SK-N-SH (cell line): ENCODE measurements at regions not wholly inside any gene's neighbourhood (a gene's known extent, or its start where the extent isn't known, plus 50 kb on each side); places are given as distances from the start of the nearest gene placed in this dataset.

Source experiments
- CTCF ChIA-PET: fragments of 300-600, 350-600 bp; formaldehyde crosslinking; extraction: SDS; loops from one replicate; lab custom pipeline; 2021; lab: Yijun Ruan, JAX
- POLR2A ChIA-PET: fragments of 350-600 bp; sonication (Branson Sonifier 250); formaldehyde crosslinking; extraction: SDS; loops from one replicate; lab custom pipeline; 2020; ENCODE audit warnings: antibody characterized with exemption, inconsistent platforms; lab: Yijun Ruan, JAX
- DNase-seq: peaks from one replicate; pipeline ENCODE4 v3.0.0; 2012
- H2AFZ ChIP-seq: fragments of 200-600 bp; sonication (generic); 2 replicates; pipeline ENCODE4 v1.8.1; 2016; ENCODE audit warnings: antibody characterized with exemption, mild to moderate bottlenecking, low read depth
- H3F3A ChIP-seq: fragments of 200-600 bp; sonication (generic); replicated peaks from 2 replicates; pipeline ENCODE3; 2016; ENCODE audit warnings: antibody characterized with exemption, mild to moderate bottlenecking; ENCODE audit not compliant: insufficient read depth
- H3K27ac ChIP-seq, 2 experiments: fragments of 200-500 bp in 1 of 2; fragments of 200-600 bp in 1 of 2; sonication (Bioruptor generic) in 1 of 2; sonication (generic), shearing (Covaris generic) in 1 of 2; 2 replicates each; pipeline versions ENCODE4 v1.5.1 to v1.6.1; 2014 to 2016; ENCODE audit warnings: low read depth in 2 of 2, inconsistent platforms in 1 of 2, low read length in 1 of 2, mild to moderate bottlenecking in 1 of 2, mixed read lengths in 1 of 2
- H3K27me3 ChIP-seq: fragments of 200-600 bp; sonication (generic), shearing (Covaris generic); 2 replicates; pipeline ENCODE4 v1.6.1; 2016; ENCODE audit warnings: mixed run types; ENCODE audit not compliant: insufficient read depth
- H3K36me3 ChIP-seq, 2 experiments: fragments of 200-500 bp in 1 of 2; fragments of 200-600 bp in 1 of 2; sonication (Bioruptor generic) in 1 of 2; sonication (generic) in 1 of 2; replicated peaks in 1 of 2; 2 replicates each; pipeline versions ENCODE3 to v1.5.1; 2014 to 2016; ENCODE audit warnings: low read length in 1 of 2, mild to moderate bottlenecking in 1 of 2; ENCODE audit not compliant: insufficient read depth in 2 of 2, control insufficient read depth in 1 of 2
- H3K4me1 ChIP-seq, 2 experiments: fragments of 200-500 bp in 1 of 2; fragments of 200-600 bp in 1 of 2; sonication (Bioruptor generic) in 1 of 2; sonication (generic), shearing (Covaris generic) in 1 of 2; 2 replicates each; pipeline versions ENCODE4 v1.5.1 to v1.6.1; 2014 to 2016; ENCODE audit warnings: low read depth in 1 of 2, low read length in 1 of 2, mixed run types in 1 of 2; ENCODE audit not compliant: insufficient read depth in 2 of 2, control insufficient read depth in 1 of 2
- H3K4me2 ChIP-seq: fragments of 200-600 bp; sonication (generic), shearing (Covaris generic); 2 replicates; pipeline ENCODE4 v1.6.1; 2017; ENCODE audit warnings: mixed run types
- H3K4me3 ChIP-seq, 2 experiments: fragments of 200-500 bp in 1 of 2; fragments of 200-600 bp in 1 of 2; sonication (Bioruptor generic) in 1 of 2; sonication (generic), shearing (Covaris generic) in 1 of 2; 2 replicates each; pipeline versions ENCODE4 v1.5.1 to v1.8.1; 2014 to 2016; ENCODE audit warnings: low read depth in 2 of 2, inconsistent platforms in 1 of 2, low read length in 1 of 2, mild to moderate bottlenecking in 1 of 2, mixed read lengths in 1 of 2, moderate library complexity in 1 of 2
- H3K79me2 ChIP-seq: fragments of 200-600 bp; sonication (generic); 2 replicates; pipeline ENCODE4 v1.8.1; 2017; ENCODE audit warnings: mild to moderate bottlenecking; ENCODE audit not compliant: insufficient read depth
- H3K9ac ChIP-seq: fragments of 200-600 bp; sonication (generic); 2 replicates; pipeline ENCODE4 v1.6.1; 2017; ENCODE audit warnings: mixed run types
- H3K9me2 ChIP-seq: fragments of 200-600 bp; sonication (generic); 2 replicates; pipeline ENCODE4 v1.6.1; 2017; ENCODE audit warnings: mixed run types
- H3K9me3 ChIP-seq: fragments of 200-600 bp; sonication (generic); 2 replicates; pipeline ENCODE4 v1.6.1; 2017; ENCODE audit warnings: mixed run types, mild to moderate bottlenecking, moderate library complexity
- H4K20me1 ChIP-seq: fragments of 200-600 bp; sonication (generic); 2 replicates; pipeline ENCODE4 v1.6.1; 2017; ENCODE audit warnings: mild to moderate bottlenecking, mixed run types; ENCODE audit not compliant: insufficient read depth
- TAF1 ChIP-seq: IDR thresholded peaks from 2 replicates; pipeline ENCODE4 v1.6.1; 2012; ENCODE audit warnings: low read depth, mild to moderate bottlenecking, low read length, moderate library complexity, borderline replicate concordance
- WGBS: methylation state at CpG from one replicate; pipeline ENCODE4 v1.1.6; 2017; ENCODE audit warnings: low lambda C conversion rate; 5-methylcytosine and 5-hydroxymethylcytosine counted together
- TF ChIP-seq, protein P1 (sequence below): fragments of 150-350 bp; IDR thresholded peaks from 2 replicates; pipeline ENCODE4 v1.6.1; 2016; ENCODE audit warnings: mild to moderate bottlenecking, low read depth, low read length

DNA sequence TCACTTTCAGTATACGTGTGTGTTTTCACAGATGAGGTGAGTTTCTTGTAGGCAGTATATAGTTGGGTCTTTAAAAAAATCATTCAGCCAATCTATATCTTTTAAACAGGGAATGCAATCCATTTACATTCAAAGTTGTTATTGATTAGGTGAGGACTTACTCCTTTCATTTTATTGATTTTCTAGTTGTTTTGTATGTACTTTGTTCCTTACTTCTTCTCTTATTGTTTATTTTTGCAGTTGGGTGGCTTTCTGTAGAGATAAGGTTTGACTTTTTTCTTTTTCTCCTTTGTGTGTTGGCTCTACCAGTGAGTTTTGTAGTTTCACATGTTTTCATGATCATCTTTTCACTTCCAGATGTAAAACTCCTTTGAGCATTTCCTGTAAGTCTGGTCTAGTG, 83.1 kb downstream of the MAGED1 start:
- H4K20me1 ChIP-seq, result no peaks in the 10 kb centered on the region
- H2AFZ ChIP-seq, result no peak overlapping the region
- TF ChIP-seq, protein P1, sequence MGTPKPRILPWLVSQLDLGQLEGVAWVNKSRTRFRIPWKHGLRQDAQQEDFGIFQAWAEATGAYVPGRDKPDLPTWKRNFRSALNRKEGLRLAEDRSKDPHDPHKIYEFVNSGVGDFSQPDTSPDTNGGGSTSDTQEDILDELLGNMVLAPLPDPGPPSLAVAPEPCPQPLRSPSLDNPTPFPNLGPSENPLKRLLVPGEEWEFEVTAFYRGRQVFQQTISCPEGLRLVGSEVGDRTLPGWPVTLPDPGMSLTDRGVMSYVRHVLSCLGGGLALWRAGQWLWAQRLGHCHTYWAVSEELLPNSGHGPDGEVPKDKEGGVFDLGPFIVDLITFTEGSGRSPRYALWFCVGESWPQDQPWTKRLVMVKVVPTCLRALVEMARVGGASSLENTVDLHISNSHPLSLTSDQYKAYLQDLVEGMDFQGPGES, result no peak
- TF ChIP-seq TAF1, result no peak
- no peaks in the 10 kb centered on the region for H3K9me2 ChIP-seq
- no peaks in the 10 kb centered on the region for H3K9me3 ChIP-seq
- H3F3A ChIP-seq, result no peaks in the 10 kb centered on the region
- DNase-seq, result no peak
- WGBS, result 19% methylated on average over 1 of the region's 1 CpG
- H3K9ac ChIP-seq, result no peak overlapping the region
- H3K4me3 ChIP-seq, result no peak overlapping the region
- POLR2A ChIA-PET, result no interaction called here
- no peaks in the 10 kb centered on the region for H3K27me3 ChIP-seq
- no peaks in the 10 kb centered on the region for H3K36me3 ChIP-seq
- CTCF ChIA-PET, result interaction anchor here (0.6 kb wide), 1 partner anchor 17 kb away, joined by 3 read pairs; no protein-coding TSS in a partner anchor
- H3K79me2 ChIP-seq, result no peaks in the 10 kb centered on the region
- H3K27ac ChIP-seq, result no peak overlapping the region
- H3K4me1 ChIP-seq, result no peaks in the 10 kb centered on the region
- no peak overlapping the region for H3K4me2 ChIP-seq
